IMR-90 (cell line): ENCODE measurements at regions not wholly inside any gene's neighbourhood (a gene's known extent, or its start where the extent isn't known, plus 50 kb on each side); places are given as distances from the start of the nearest gene placed in this dataset.

Source experiments
- ATAC-seq: fragments of 200-7000 bp; cut with Tn5 transposase; 2 replicates; pipeline ENCODE4 v1.9.1; 2020; ENCODE audit warnings: low read depth, mild to moderate bottlenecking, moderate library complexity
- BruUV-seq: library from RNA; stranded (reverse); fragments of 400-500 nt; replicated peaks from 2 replicates; lab custom pipeline; 2021; lab: Mats Ljungman, UMichigan
- CTCF ChIA-PET: fragments of 300-600 bp; formaldehyde crosslinking; extraction: SDS; loops from one replicate; lab custom pipeline; 2021; ENCODE audit warnings: antibody characterized with exemption; lab: Yijun Ruan, JAX
- POLR2A ChIA-PET: fragments of 300-600 bp; sonication (Branson Sonifier 250); formaldehyde crosslinking; loops from one replicate; lab custom pipeline; 2022; ENCODE audit warnings: antibody characterized with exemption; ENCODE audit not compliant: unreplicated experiment; lab: Charles Lee
- DNase-seq: peaks from one replicate; pipeline ENCODE4 v3.0.0; 2013
- H2AFZ ChIP-seq: replicated peaks from 2 replicates; pipeline ENCODE3; 2013; ENCODE audit warnings: low read length, mild to moderate bottlenecking; ENCODE audit not compliant: poor library complexity
- H2AK5ac ChIP-seq: 2 replicates; pipeline ENCODE4 v1.6.1; 2013; ENCODE audit warnings: low read depth, low read length, inconsistent platforms
- H2AK9ac ChIP-seq: replicated peaks from 2 replicates; pipeline ENCODE3; 2013; ENCODE audit warnings: mild to moderate bottlenecking, low read depth, low read length, moderate library complexity; ENCODE audit not compliant: poor library complexity
- H2BK120ac ChIP-seq: 2 replicates; pipeline ENCODE4 v1.6.1; 2013; ENCODE audit warnings: low read depth, low read length, inconsistent platforms
- H2BK15ac ChIP-seq: 3 replicates; pipeline ENCODE4 v1.6.1; 2013; ENCODE audit warnings: low read depth, low read length, inconsistent platforms
- H2BK20ac ChIP-seq: 2 replicates; pipeline ENCODE4 v1.6.1; 2013; ENCODE audit warnings: low read depth, mild to moderate bottlenecking, inconsistent platforms, low read length, moderate library complexity
- H2BK5ac ChIP-seq: 2 replicates; pipeline ENCODE4 v1.6.1; 2013; ENCODE audit warnings: mild to moderate bottlenecking, low read depth, low read length, inconsistent platforms; ENCODE audit not compliant: poor library complexity, severe bottlenecking
- H3K14ac ChIP-seq: replicated peaks from 2 replicates; pipeline ENCODE4 v1.6.1; 2013; ENCODE audit warnings: low read depth, low read length, inconsistent platforms
- H3K18ac ChIP-seq: 2 replicates; pipeline ENCODE4 v1.6.1; 2013; ENCODE audit warnings: low read depth, low read length, control low read depth
- H3K23ac ChIP-seq: 2 replicates; pipeline ENCODE4 v1.6.1; 2013; ENCODE audit warnings: low read depth, low read length, inconsistent platforms
- H3K27ac ChIP-seq: 2 replicates; pipeline ENCODE4 v1.5.1; 2013; ENCODE audit warnings: mild to moderate bottlenecking, control low read depth, low read length; ENCODE audit not compliant: insufficient read depth
- H3K27me3 ChIP-seq: 2 replicates; pipeline ENCODE4 v1.6.1; 2013; ENCODE audit warnings: low read length; ENCODE audit not compliant: control insufficient read depth, insufficient read depth
- H3K36me3 ChIP-seq: 2 replicates; pipeline ENCODE4 v1.6.1; 2013; ENCODE audit warnings: low read length, mixed read lengths; ENCODE audit not compliant: control insufficient read depth, insufficient read depth
- H3K4ac ChIP-seq: 2 replicates; pipeline ENCODE4 v1.6.1; 2013; ENCODE audit warnings: low read depth, low read length, inconsistent platforms
- H3K4me1 ChIP-seq: 2 replicates; pipeline ENCODE4 v1.6.1; 2013; ENCODE audit warnings: low read length, mixed read lengths; ENCODE audit not compliant: control insufficient read depth, insufficient read depth
- H3K4me2 ChIP-seq: 2 replicates; pipeline ENCODE4 v1.6.1; 2013; ENCODE audit warnings: low read depth, mild to moderate bottlenecking, control low read depth, low read length, moderate library complexity
- H3K4me3 ChIP-seq: 2 replicates; pipeline ENCODE4 v1.5.1; 2013; ENCODE audit warnings: low read depth, mild to moderate bottlenecking, control low read depth, low read length, moderate library complexity; ENCODE audit not compliant: insufficient read depth
- H3K56ac ChIP-seq: 2 replicates; pipeline ENCODE4 v1.6.1; 2013; ENCODE audit warnings: low read length, inconsistent platforms; ENCODE audit not compliant: insufficient read depth; ENCODE audit errors: extremely low read depth
- H3K79me1 ChIP-seq, 2 experiments: 2 replicates each; pipeline ENCODE4 v1.6.1; 2013; ENCODE audit warnings: low read length in 2 of 2, inconsistent platforms in 1 of 2, low read depth in 1 of 2
- H3K9ac ChIP-seq: 2 replicates; pipeline ENCODE4 v1.6.1; 2013; ENCODE audit warnings: low read depth, low read length, control low read depth
- H3K9me1 ChIP-seq: 2 replicates; pipeline ENCODE4 v1.6.1; 2013; ENCODE audit warnings: low read length, inconsistent platforms; ENCODE audit not compliant: insufficient read depth
- H3K9me3 ChIP-seq: 2 replicates; pipeline ENCODE4 v1.6.1; 2013; ENCODE audit warnings: low read length; ENCODE audit not compliant: control insufficient read depth, insufficient read depth
- H4K20me1 ChIP-seq: 2 replicates; pipeline ENCODE4 v1.6.1; 2013; ENCODE audit warnings: low read length, inconsistent platforms; ENCODE audit not compliant: insufficient read depth
- H4K5ac ChIP-seq: 2 replicates; pipeline ENCODE4 v1.6.1; 2013; ENCODE audit warnings: mild to moderate bottlenecking, low read depth, low read length, control low read depth
- H4K8ac ChIP-seq, 2 experiments: 2 replicates each; pipeline ENCODE4 v1.6.1; 2013; ENCODE audit warnings: low read depth in 2 of 2, low read length in 2 of 2, control low read depth in 1 of 2, inconsistent platforms in 1 of 2
- H4K91ac ChIP-seq: 2 replicates; pipeline ENCODE4 v1.6.1; 2013; ENCODE audit warnings: low read depth, low read length, inconsistent platforms; ENCODE audit not compliant: insufficient read depth
- BHLHE40 ChIP-seq: fragments of 150-350 bp; IDR thresholded peaks from 2 replicates; pipeline ENCODE4 v1.6.1; 2016; ENCODE audit warnings: mild to moderate bottlenecking, low read depth, low read length
- CEBPB ChIP-seq: IDR thresholded peaks from 2 replicates; pipeline ENCODE4 v1.6.1; 2012; ENCODE audit warnings: low read depth, low read length, improper control_type of control experiment
- CHD1 ChIP-seq: IDR thresholded peaks from 2 replicates; pipeline ENCODE4 v1.6.1; 2012; ENCODE audit warnings: low read depth, low read length, improper control_type of control experiment
- FOS ChIP-seq: fragments of 150-350 bp; IDR thresholded peaks from 2 replicates; pipeline ENCODE4 v1.6.1; 2016; ENCODE audit warnings: low read depth, low read length
- MAFK ChIP-seq: IDR thresholded peaks from 2 replicates; pipeline ENCODE4 v1.6.1; 2012; ENCODE audit warnings: low read depth, low read length, improper control_type of control experiment
- MAZ ChIP-seq: IDR thresholded peaks from 2 replicates; pipeline ENCODE4 v1.6.1; 2012; ENCODE audit warnings: low read depth, mild to moderate bottlenecking, low read length, improper control_type of control experiment, moderate library complexity, borderline replicate concordance
- MXI1 ChIP-seq: IDR thresholded peaks from 2 replicates; pipeline ENCODE4 v1.6.1; 2012; ENCODE audit warnings: low read depth, mild to moderate bottlenecking, low read length, moderate library complexity, borderline replicate concordance
- NFE2L2 ChIP-seq: fragments of 150-350 bp; IDR thresholded peaks from 2 replicates; pipeline ENCODE4 v1.6.1; 2016; ENCODE audit warnings: low read depth, mild to moderate bottlenecking, low read length
- POLR2A ChIP-seq: IDR thresholded peaks from 2 replicates; pipeline ENCODE4 v1.6.1; 2012; ENCODE audit warnings: mild to moderate bottlenecking, low read depth, low read length
- RAD21 ChIP-seq: IDR thresholded peaks from 2 replicates; pipeline ENCODE4 v1.6.1; 2012; ENCODE audit warnings: low read length, improper control_type of control experiment
- RCOR1 ChIP-seq: IDR thresholded peaks from 2 replicates; pipeline ENCODE4 v1.6.1; 2012; ENCODE audit warnings: mild to moderate bottlenecking, low read length, improper control_type of control experiment; ENCODE audit not compliant: insufficient replicate concordance
- RFX5 ChIP-seq: IDR thresholded peaks from 2 replicates; pipeline ENCODE4 v1.8.0; 2012; ENCODE audit warnings: low read depth, mild to moderate bottlenecking, low read length, moderate library complexity
- SMC3 ChIP-seq: fragments of 150-350 bp; IDR thresholded peaks from 2 replicates; pipeline ENCODE4 v1.6.1; 2016; ENCODE audit warnings: low read depth, mild to moderate bottlenecking, antibody characterized with exemption, low read length, moderate library complexity
- dilution Hi-C: fragments of 300-500 bp; cut with HindIII; formaldehyde crosslinking; loops from one replicate; pipeline ENCODE4 v1.14.3; 2018; ENCODE audit warnings: low sequenced_read_pairs; ENCODE audit not compliant: unreplicated experiment
- in situ Hi-C: fragments of 300-500 bp; cut with MboI; formaldehyde crosslinking; loops from 3 replicates; pipeline ENCODE4 v1.14.3; 2019; ENCODE audit warnings: low sequenced_read_pairs, inconsistent platforms, mixed read lengths
- intact Hi-C: fragments of 100-400 bp; cut with micrococcal nuclease; formaldehyde crosslinking; loops from 2 replicates; pipeline ENCODE4 v1.10.0; 2022
- TF ChIP-seq, protein P1 (sequence below): fragments of 150-350 bp; IDR thresholded peaks from 2 replicates; pipeline ENCODE4 v1.6.1; 2016; ENCODE audit warnings: low read depth, mild to moderate bottlenecking, low read length, moderate library complexity, borderline replicate concordance
- TF ChIP-seq, protein P2 (sequence below): conservative IDR thresholded peaks from 2 replicates; pipeline ENCODE4 v1.5.1; 2012; ENCODE audit warnings: mild to moderate bottlenecking, low read depth, low read length, improper control_type of control experiment
- TF ChIP-seq, protein P3 (sequence below): fragments of 150-350 bp; IDR thresholded peaks from 2 replicates; pipeline ENCODE4 v1.6.1; 2017; ENCODE audit warnings: mild to moderate bottlenecking, antibody characterized with exemption, low read length, low read depth

DNA sequence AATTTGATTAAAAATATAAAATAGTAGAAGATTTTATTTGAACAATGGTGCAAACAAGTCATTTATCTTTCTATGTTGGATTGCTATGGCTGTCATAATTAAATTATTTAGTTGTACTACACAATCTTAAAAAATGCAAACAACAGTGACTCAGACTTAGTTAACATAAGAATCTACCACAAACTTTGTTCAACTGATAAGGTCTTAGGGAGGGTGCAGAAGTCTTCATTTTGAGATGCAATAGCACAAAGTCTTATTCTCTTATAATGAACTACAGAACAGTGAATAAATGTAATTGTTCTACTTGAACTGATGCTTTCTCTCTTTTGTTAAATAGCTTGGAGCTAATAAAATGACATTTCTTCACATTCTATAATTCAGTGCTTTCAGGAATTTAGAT lies 482.8 kb upstream of the NAALADL2 start:
- ChIA-PET POLR2A (no interaction called here), CTCF (no interaction called here)
- no peak overlapping the region for H3K18ac ChIP-seq
- dilution Hi-C loops = no loop called here
- H3K9ac ChIP-seq = no peak overlapping the region
- H3K4me1 ChIP-seq = peaks cover 2% of the 10 kb centered on the region; the same call in 1 of the 2 replicates
- H2BK120ac ChIP-seq = no peak overlapping the region
- H3K79me1 ChIP-seq = no peaks in the 10 kb centered on the region
- H3K14ac ChIP-seq = no peak overlapping the region
- H2BK15ac ChIP-seq = no peak overlapping the region
- H3K9me3 ChIP-seq = no peaks in the 10 kb centered on the region
- no TSS peak for BruUV-seq
- DNase-seq (peak; percentile 46), ATAC-seq (0 out of 2 replicates have a peak, but pooled peaks have one; percentile 53)
- H4K20me1 ChIP-seq = no peaks in the 10 kb centered on the region
- no peak overlapping the region for H4K91ac ChIP-seq
- no peaks in the 10 kb centered on the region for H3K36me3 ChIP-seq
- no peak overlapping the region for H2AFZ ChIP-seq
- no peaks in the 10 kb centered on the region for H3K9me1 ChIP-seq
- H3K23ac ChIP-seq = no peak overlapping the region
- H3K27ac ChIP-seq = no peak overlapping the region
- in situ Hi-C loops = no loop called here
- no peak overlapping the region for H4K8ac ChIP-seq
- H3K27me3 ChIP-seq = no peaks in the 10 kb centered on the region
- H4K5ac ChIP-seq = no peak overlapping the region
- H2AK5ac ChIP-seq = no peak overlapping the region
- no peak overlapping the region for H2BK5ac ChIP-seq
- H3K4ac ChIP-seq = no peak overlapping the region
- intact Hi-C loops = no loop called here
- H3K4me2 ChIP-seq = no peak overlapping the region
- no peak overlapping the region for H2AK9ac ChIP-seq
- TF ChIP-seq SMC3 (no peak), RAD21 (no peak), BHLHE40 (no peak), FOS (no peak), MXI1 (no peak), CHD1 (no peak), MAZ (no peak), RFX5 (no peak), MAFK (no peak), CEBPB (no peak), POLR2A (no peak), RCOR1 (no peak), NFE2L2 (no peak)
- TF ChIP-seq, protein P1, sequence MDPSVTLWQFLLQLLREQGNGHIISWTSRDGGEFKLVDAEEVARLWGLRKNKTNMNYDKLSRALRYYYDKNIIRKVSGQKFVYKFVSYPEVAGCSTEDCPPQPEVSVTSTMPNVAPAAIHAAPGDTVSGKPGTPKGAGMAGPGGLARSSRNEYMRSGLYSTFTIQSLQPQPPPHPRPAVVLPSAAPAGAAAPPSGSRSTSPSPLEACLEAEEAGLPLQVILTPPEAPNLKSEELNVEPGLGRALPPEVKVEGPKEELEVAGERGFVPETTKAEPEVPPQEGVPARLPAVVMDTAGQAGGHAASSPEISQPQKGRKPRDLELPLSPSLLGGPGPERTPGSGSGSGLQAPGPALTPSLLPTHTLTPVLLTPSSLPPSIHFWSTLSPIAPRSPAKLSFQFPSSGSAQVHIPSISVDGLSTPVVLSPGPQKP = no peak
- TF ChIP-seq, protein P2, sequence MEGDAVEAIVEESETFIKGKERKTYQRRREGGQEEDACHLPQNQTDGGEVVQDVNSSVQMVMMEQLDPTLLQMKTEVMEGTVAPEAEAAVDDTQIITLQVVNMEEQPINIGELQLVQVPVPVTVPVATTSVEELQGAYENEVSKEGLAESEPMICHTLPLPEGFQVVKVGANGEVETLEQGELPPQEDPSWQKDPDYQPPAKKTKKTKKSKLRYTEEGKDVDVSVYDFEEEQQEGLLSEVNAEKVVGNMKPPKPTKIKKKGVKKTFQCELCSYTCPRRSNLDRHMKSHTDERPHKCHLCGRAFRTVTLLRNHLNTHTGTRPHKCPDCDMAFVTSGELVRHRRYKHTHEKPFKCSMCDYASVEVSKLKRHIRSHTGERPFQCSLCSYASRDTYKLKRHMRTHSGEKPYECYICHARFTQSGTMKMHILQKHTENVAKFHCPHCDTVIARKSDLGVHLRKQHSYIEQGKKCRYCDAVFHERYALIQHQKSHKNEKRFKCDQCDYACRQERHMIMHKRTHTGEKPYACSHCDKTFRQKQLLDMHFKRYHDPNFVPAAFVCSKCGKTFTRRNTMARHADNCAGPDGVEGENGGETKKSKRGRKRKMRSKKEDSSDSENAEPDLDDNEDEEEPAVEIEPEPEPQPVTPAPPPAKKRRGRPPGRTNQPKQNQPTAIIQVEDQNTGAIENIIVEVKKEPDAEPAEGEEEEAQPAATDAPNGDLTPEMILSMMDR = no peak
- TF ChIP-seq, protein P3, sequence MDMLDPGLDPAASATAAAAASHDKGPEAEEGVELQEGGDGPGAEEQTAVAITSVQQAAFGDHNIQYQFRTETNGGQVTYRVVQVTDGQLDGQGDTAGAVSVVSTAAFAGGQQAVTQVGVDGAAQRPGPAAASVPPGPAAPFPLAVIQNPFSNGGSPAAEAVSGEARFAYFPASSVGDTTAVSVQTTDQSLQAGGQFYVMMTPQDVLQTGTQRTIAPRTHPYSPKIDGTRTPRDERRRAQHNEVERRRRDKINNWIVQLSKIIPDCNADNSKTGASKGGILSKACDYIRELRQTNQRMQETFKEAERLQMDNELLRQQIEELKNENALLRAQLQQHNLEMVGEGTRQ = no peak
- H3K56ac ChIP-seq = no peak overlapping the region
- no peak overlapping the region for H2BK20ac ChIP-seq
- H3K4me3 ChIP-seq = no peak overlapping the region
